ENCODE measurements at regions not wholly inside any gene's neighbourhood (a gene's known extent, or its start where the extent isn't known, plus 50 kb on each side); places are given as distances from the start of the nearest gene placed in this dataset.

- Histone ChIP-seq H3K18ac (ENCODE audit: low read depth, low read length) (no peak overlapping the region), H3K27me3 (ENCODE audit: control insufficient read depth, insufficient read depth, low read length) (no peaks in the 10 kb centered on the region), H2BK120ac (ENCODE audit: low read depth, low read length) (no peak overlapping the region), H3K79me1 (ENCODE audit: low read depth in 1 of 2, low read length in 2 of 2) (no peaks in the 10 kb centered on the region), H4K5ac (ENCODE audit: low read depth, low read length) (no peak overlapping the region), H2BK15ac (ENCODE audit: low read depth, low read length) (no peak overlapping the region), H3K9me3 (ENCODE audit: control insufficient read depth, insufficient read depth, low read length) (no peaks in the 10 kb centered on the region), H2BK5ac (ENCODE audit: low read depth, low read length, poor library complexity, severe bottlenecking) (no peak overlapping the region), H3K14ac (replicated peaks; ENCODE audit: low read depth, low read length) (no peak overlapping the region), H3K23ac (ENCODE audit: low read depth, low read length) (no peak overlapping the region), H3K36me3 (ENCODE audit: control insufficient read depth, insufficient read depth, low read length) (no peaks in the 10 kb centered on the region), H4K91ac (ENCODE audit: insufficient read depth, low read depth, low read length) (no peak overlapping the region), H4K20me1 (ENCODE audit: insufficient read depth, low read length) (no peaks in the 10 kb centered on the region), H3K4ac (ENCODE audit: low read depth, low read length) (no peak overlapping the region), H3K4me3 (ENCODE audit: insufficient read depth, low read depth, low read length) (no peak overlapping the region), H2AK9ac (replicated peaks; ENCODE audit: low read depth, low read length, poor library complexity) (no peak overlapping the region), H3K4me1 (ENCODE audit: control insufficient read depth, insufficient read depth, low read length) (no peaks in the 10 kb centered on the region), H2AK5ac (ENCODE audit: low read depth, low read length) (no peak overlapping the region), H3K9me1 (ENCODE audit: insufficient read depth, low read length) (no peaks in the 10 kb centered on the region), H2BK20ac (ENCODE audit: low read depth, low read length) (no peak overlapping the region), H3K9ac (ENCODE audit: low read depth, low read length) (no peak overlapping the region), H3K56ac (ENCODE audit: extremely low read depth, insufficient read depth, low read length) (no peak overlapping the region), H3K4me2 (ENCODE audit: low read depth, low read length) (no peak overlapping the region), H2AFZ (replicated peaks; ENCODE audit: low read length, poor library complexity) (no peak overlapping the region), H3K27ac (ENCODE audit: insufficient read depth, low read length) (no peak overlapping the region), H4K8ac (ENCODE audit: low read depth in 2 of 2, low read length in 2 of 2) (no peak overlapping the region)
- CTCF ChIA-PET, result interaction anchor here (1.3 kb wide), 1 partner anchor 304 kb away, joined by 4 read pairs; no protein-coding TSS in a partner anchor
- no TSS peak for BruUV-seq (replicated peaks)
- DNase-seq (no peak), ATAC-seq (ENCODE audit: low read depth) (no peak)
- no CpG with 5 or more reads among the region's 2 CpGs for WGBS, 2 experiments (ENCODE audit: extremely low coverage in 2 of 2, insufficient read length in 1 of 2)
- in situ Hi-C loops (cut with MboI; ENCODE audit: low sequenced_read_pairs) (no loop called here), intact Hi-C loops (cut with micrococcal nuclease) (no loop called here), dilution Hi-C loops (cut with HindIII; ENCODE audit: low sequenced_read_pairs, unreplicated experiment) (no loop called here)
- no peak for TF ChIP-seq SMC3 (IDR thresholded peaks at IDR 0.05; ENCODE audit: low read depth, low read length)
- no peak for TF ChIP-seq ELK1 (IDR thresholded peaks at IDR 0.05; ENCODE audit: borderline replicate concordance, low read depth, low read length)
- no peak for TF ChIP-seq FOS (IDR thresholded peaks at IDR 0.05; ENCODE audit: low read depth, low read length)
- no peak for TF ChIP-seq RCOR1 (IDR thresholded peaks at IDR 0.05; ENCODE audit: insufficient replicate concordance, low read length)
- POLR2A ChIA-PET (ENCODE audit: unreplicated experiment), result no interaction called here
These were observed 81.9 kb upstream of the TOPAZ1 start for GRCh38 chr3:44159696-44160300.

Data from IMR-90 (cell line).